Muscle layer of duodenum (tissue), 2 donors: ENCODE measurements at regions not wholly inside any gene's neighbourhood (a gene's known extent, or its start where the extent isn't known, plus 50 kb on each side); places are given as distances from the start of the nearest gene placed in this dataset.

Experiments
- H3K27ac ChIP-seq: one replicate; pipeline ENCODE4 v1.7.0; 2013; ENCODE audit warnings: mild to moderate bottlenecking, low read length
- H3K27me3 ChIP-seq: one replicate; pipeline ENCODE4 v1.7.0; 2013; ENCODE audit warnings: low read depth, mild to moderate bottlenecking, control low read depth, low read length
- H3K36me3 ChIP-seq, 2 donors: one replicate each; pipeline ENCODE4 v1.7.0; 2013; ENCODE audit warnings: low read length in 2 of 2, control low read depth in 1 of 2, mild to moderate bottlenecking in 1 of 2; ENCODE audit not compliant: insufficient read depth in 2 of 2, control insufficient read depth in 1 of 2
- H3K4me1 ChIP-seq, 2 donors: one replicate each; pipeline ENCODE4 v1.7.0; 2013; ENCODE audit warnings: low read length in 2 of 2, mild to moderate bottlenecking in 2 of 2, control low read depth in 1 of 2, moderate library complexity in 1 of 2; ENCODE audit not compliant: insufficient read depth in 2 of 2, control insufficient read depth in 1 of 2
- H3K4me3 ChIP-seq, 2 donors: one replicate each; pipeline ENCODE4 v1.7.0; 2013; ENCODE audit warnings: low read length in 2 of 2, low read depth in 1 of 2, mild to moderate bottlenecking in 1 of 2
- H3K9me3 ChIP-seq, 2 donors: one replicate each; pipeline ENCODE4 v1.7.0; 2013; ENCODE audit warnings: low read length in 2 of 2, control low read depth in 1 of 2, mild to moderate bottlenecking in 1 of 2; ENCODE audit not compliant: control insufficient read depth in 1 of 2
- donor health status: healthy.

- no peak overlapping the region for H3K4me3 ChIP-seq
- no peak overlapping the region for H3K27ac ChIP-seq
- H3K36me3 ChIP-seq, result no peaks in the 10 kb centered on the region
- H3K9me3 ChIP-seq, result no peaks in the 10 kb centered on the region
- no peaks in the 10 kb centered on the region for H3K27me3 ChIP-seq
- H3K4me1 ChIP-seq, result no peaks in the 10 kb centered on the region
Observed at GRCh38 chr1:221630236-221630635, 111.7 kb downstream of the DUSP10 start.

DNA sequence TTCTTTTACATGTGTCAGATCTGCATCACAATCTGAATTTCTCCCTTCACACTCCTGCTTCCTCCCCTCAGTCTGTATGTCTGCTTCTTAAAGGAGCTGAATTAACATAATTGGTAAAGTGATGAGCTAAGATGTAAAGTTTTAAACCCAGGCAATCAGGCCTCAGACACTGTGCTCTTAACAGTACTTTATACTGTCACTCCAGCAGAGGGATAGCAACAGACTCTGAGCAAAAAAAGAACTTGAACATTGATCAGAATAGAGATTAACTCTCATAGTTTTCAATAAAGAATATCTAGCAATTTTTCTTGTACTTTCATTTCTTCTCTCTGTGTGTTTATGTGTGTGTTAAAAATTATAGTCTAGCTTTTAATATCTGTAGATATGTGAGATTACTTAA is 110.3 kb downstream of the DUSP10 start:
- no peaks in the 10 kb centered on the region for H3K4me1 ChIP-seq
- no peaks in the 10 kb centered on the region for H3K9me3 ChIP-seq
- no peak overlapping the region for H3K27ac ChIP-seq
- H3K36me3 ChIP-seq, result no peaks in the 10 kb centered on the region
- H3K4me3 ChIP-seq, result no peak overlapping the region
- H3K27me3 ChIP-seq, result no peaks in the 10 kb centered on the region

GRCh38 chr1:221632072-221632471 is 109.8 kb downstream of the DUSP10 start:
- Histone ChIP-seq H3K4me1 (no peaks in the 10 kb centered on the region), H3K4me3 (no peak overlapping the region), H3K27me3 (no peaks in the 10 kb centered on the region), H3K36me3 (no peaks in the 10 kb centered on the region), H3K27ac (no peak overlapping the region), H3K9me3 (no peaks in the 10 kb centered on the region)

GRCh38 chr1:221633841-221634409 is 108.0 kb downstream of the DUSP10 start:
- peaks cover 0 to 7% of the 10 kb centered on the region in 2 donors for H3K4me1 ChIP-seq
- no peak overlapping the region for H3K27ac ChIP-seq
- no peak overlapping the region for H3K4me3 ChIP-seq
- no peaks in the 10 kb centered on the region for H3K27me3 ChIP-seq
- H3K9me3 ChIP-seq, result no peaks in the 10 kb centered on the region
- H3K36me3 ChIP-seq, result no peaks in the 10 kb centered on the region

DNA sequence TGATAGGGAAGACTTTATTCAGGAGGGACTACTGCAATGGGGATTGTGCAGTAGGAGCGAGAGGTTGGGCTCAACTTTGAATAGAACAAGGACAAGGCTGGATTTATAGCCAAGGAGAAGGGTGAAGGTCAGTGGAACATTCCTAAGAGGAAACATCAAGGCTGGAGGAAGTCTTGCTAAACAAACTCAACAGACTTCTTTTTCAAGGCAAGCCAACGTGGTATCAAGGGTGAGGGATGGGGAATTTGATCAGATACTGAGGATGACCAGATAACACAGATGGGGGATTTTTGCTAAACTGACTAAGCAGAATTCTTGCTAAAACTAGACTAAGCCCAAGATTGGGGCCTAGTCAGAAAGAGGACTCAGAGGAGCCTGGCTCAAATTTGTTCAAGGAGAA is 107.3 kb downstream of the DUSP10 start:
- Histone ChIP-seq H3K36me3 (no peaks in the 10 kb centered on the region), H3K27ac (no peak overlapping the region), H3K4me1 (peaks cover 0 to 7% of the 10 kb centered on the region in 2 donors), H3K27me3 (no peaks in the 10 kb centered on the region), H3K4me3 (no peak overlapping the region), H3K9me3 (no peaks in the 10 kb centered on the region)

DNA sequence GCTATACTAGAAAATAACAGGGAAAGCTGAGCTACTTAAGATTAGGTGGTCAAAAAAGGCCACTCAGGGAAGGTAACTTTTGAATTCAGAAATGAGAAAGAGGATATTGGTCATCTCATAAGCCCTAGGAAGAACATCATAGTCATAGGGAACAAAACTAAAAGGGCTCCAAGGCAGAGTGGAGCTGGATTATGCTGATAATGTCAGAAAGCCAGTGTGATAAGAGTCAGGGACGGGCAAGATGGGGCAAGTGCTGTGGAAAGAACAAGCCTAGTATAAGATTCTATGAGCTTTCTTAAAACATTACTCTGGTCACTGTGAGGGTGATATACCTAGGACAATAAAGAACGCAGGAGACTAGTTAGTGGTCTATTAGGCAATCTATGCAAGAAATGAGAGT is 106.6 kb downstream of the DUSP10 start:
- Histone ChIP-seq H3K9me3 (no peaks in the 10 kb centered on the region), H3K4me3 (no peak overlapping the region), H3K27ac (no peak overlapping the region), H3K27me3 (no peaks in the 10 kb centered on the region), H3K4me1 (peaks cover 0 to 7% of the 10 kb centered on the region in 2 donors), H3K36me3 (no peaks in the 10 kb centered on the region)

- H3K9me3 ChIP-seq, result no peaks in the 10 kb centered on the region
- H3K27ac ChIP-seq, result no peak overlapping the region
- peaks cover 0 to 7% of the 10 kb centered on the region in 2 donors for H3K4me1 ChIP-seq
Observed at GRCh38 chr1:221636096-221636495, 105.8 kb downstream of the DUSP10 start.

GRCh38 chr1:221636967-221637366 is 104.9 kb downstream of the DUSP10 start:
- H3K27me3 ChIP-seq, result no peaks in the 10 kb centered on the region
- no peak overlapping the region for H3K4me3 ChIP-seq
- no peak overlapping the region for H3K27ac ChIP-seq
- H3K4me1 ChIP-seq, result peaks cover 0 to 7% of the 10 kb centered on the region in 2 donors
- H3K36me3 ChIP-seq, result no peaks in the 10 kb centered on the region
- H3K9me3 ChIP-seq, result no peaks in the 10 kb centered on the region

More at GRCh38 chr1:221636096-221636495, 105.8 kb downstream of the DUSP10 start:
- Histone ChIP-seq H3K4me3 (no peak overlapping the region), H3K27me3 (no peaks in the 10 kb centered on the region), H3K36me3 (no peaks in the 10 kb centered on the region)

DNA sequence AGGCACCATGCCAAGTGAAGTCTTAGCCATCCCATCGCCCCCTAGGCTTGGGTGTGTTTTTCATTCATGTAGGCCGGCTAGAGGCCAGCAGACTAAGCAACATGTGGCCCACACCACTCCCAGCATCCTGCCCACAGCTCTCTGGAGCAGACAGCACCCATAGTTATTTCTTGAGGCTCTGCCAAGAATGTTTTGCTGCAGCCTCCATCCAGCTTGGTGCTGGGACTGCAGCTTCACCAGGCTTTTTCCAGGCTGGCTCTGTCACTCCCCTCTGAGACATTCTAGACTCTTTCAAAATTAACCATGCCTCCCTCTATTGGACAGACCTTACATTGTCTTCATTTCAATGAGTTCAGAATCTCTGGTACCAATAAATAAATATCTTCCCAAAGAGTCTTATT is 104.2 kb downstream of the DUSP10 start:
- H3K4me3 ChIP-seq, result no peak overlapping the region

DNA sequence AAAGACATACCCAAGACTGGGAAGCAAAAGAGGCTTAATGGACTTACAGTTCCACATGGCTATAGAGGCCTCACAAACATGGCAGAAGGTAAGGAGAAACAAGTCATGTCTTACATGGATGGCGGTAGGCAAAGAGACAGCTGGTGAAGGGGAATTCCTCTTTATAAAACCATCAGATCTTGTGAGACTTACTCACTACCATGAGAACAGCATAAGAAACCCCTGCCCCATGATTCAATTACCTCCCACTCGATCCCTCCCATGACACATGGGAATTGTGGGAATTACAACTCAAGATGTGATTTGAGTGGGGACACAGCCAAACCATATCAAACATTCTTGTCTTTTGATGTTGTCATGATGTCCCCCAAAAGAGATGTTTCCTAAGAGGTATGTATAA is 103.3 kb downstream of the DUSP10 start:
- Histone ChIP-seq H3K36me3 (no peaks in the 10 kb centered on the region), H3K9me3 (no peaks in the 10 kb centered on the region), H3K27me3 (no peaks in the 10 kb centered on the region), H3K4me3 (no peak overlapping the region), H3K27ac (no peak overlapping the region), H3K4me1 (peaks cover 0 to 7% of the 10 kb centered on the region in 2 donors)

More for the DNA sequence above, 104.2 kb downstream of the DUSP10 start:
- H3K27me3 ChIP-seq, result no peaks in the 10 kb centered on the region
- H3K4me1 ChIP-seq, result peaks cover 0 to 7% of the 10 kb centered on the region in 2 donors
- H3K9me3 ChIP-seq, result no peaks in the 10 kb centered on the region
- no peak overlapping the region for H3K27ac ChIP-seq
- H3K36me3 ChIP-seq, result no peaks in the 10 kb centered on the region

GRCh38 chr1:221641811-221642210 is 100.1 kb downstream of the DUSP10 start:
- Histone ChIP-seq H3K4me3 (no peak overlapping the region), H3K27ac (no peak overlapping the region), H3K4me1 (peaks cover 0 to 7% of the 10 kb centered on the region in 2 donors), H3K27me3 (no peaks in the 10 kb centered on the region), H3K9me3 (no peaks in the 10 kb centered on the region), H3K36me3 (no peaks in the 10 kb centered on the region)
